ENCODE measurements at regions not wholly inside any gene's neighbourhood (a gene's known extent, or its start where the extent isn't known, plus 50 kb on each side); places are given as distances from the start of the nearest gene placed in this dataset.

DNA sequence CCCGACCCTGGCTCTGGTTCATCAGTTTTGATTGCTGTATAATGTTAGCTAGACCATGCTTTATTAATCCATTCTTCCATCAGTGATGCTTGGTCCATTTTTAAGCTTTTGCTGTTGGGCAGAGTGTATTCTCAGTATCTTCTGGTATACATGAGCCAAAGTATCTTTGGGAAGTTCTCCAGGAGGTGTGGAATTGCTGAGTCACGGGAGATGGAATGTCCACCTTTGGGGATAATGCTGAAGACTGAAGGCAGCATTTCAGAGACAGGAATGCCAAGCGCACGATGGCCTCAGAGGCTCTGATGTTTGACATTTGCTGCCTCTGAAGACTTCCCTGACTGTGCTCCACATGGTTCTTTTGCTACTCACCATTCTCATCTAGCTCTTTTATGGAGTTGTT is 266.3 kb upstream of the KAZN start:
- H3K9ac ChIP-seq (ENCODE audit: low read length in 2 of 2): no peak overlapping the region
- H3K27me3 ChIP-seq (ENCODE audit: control insufficient read depth in 1 of 2, insufficient read depth in 2 of 2, low read length in 2 of 2): no peaks in the 10 kb centered on the region
- no peak overlapping the region for H3K27ac ChIP-seq (ENCODE audit: low read length)
- H3K36me3 ChIP-seq (ENCODE audit: control insufficient read depth in 2 of 2, insufficient read depth in 2 of 2, low read length in 2 of 2): no peaks in the 10 kb centered on the region
- peaks cover 5% of the 10 kb centered on the region in 2 donors for H3K9me3 ChIP-seq (ENCODE audit: control insufficient read depth in 2 of 2, low read length in 2 of 2)
- H3K4me3 ChIP-seq (ENCODE audit: low read length in 2 of 2): no peak overlapping the region
- H3K4me1 ChIP-seq (ENCODE audit: control insufficient read depth, insufficient read depth, low read length): no peaks in the 10 kb centered on the region

DNA sequence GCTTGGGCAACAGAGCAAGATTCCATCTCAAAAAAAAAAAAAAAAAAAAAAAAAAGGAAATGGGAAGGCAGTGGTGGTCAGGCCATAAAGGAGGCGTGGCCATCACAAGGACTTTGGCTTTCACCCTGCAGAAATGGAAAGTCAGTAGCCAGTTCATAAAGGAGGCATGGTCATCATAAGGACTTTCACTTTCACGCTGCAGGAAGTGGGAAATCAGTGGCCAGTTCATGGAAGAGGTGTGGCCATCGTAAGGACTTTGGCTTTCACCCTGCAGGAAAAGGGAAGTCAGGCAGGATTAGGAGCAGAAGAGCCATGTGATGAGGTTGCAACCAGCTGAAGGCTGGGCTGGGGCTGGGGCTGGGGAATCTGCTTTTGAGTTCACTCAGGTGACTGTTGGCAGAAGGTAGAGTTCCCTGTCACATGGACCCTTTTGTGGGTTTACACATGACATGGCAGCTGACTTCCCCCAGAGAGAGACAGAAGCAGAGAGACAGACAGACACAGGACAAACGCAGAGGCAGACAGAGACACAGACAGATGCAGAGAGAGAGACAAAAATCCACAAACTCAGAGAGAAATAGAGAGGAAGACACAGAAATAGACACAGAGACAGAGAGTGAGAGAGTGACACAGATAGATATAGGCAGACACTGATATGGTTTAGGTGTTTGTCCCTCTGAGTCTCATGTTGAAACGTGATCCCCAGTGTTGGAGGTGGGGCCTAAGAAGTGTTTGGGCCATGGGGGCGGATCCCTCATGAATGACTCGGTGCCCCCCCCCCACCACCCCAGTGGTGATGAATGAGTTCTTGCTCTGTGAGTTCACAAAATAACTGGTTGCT is 263.9 kb upstream of the KAZN start:
- Histone ChIP-seq H3K27ac (ENCODE audit: low read length) (no peak overlapping the region), H3K36me3 (ENCODE audit: control insufficient read depth in 2 of 2, insufficient read depth in 2 of 2, low read length in 2 of 2) (no peaks in the 10 kb centered on the region), H3K4me3 (ENCODE audit: low read length in 2 of 2) (no peak overlapping the region), H3K9ac (ENCODE audit: low read length in 2 of 2) (no peak overlapping the region), H3K27me3 (ENCODE audit: control insufficient read depth in 1 of 2, insufficient read depth in 2 of 2, low read length in 2 of 2) (no peaks in the 10 kb centered on the region), H3K9me3 (ENCODE audit: control insufficient read depth in 2 of 2, low read length in 2 of 2) (peaks cover 5% of the 10 kb centered on the region in 2 donors), H3K4me1 (ENCODE audit: control insufficient read depth, insufficient read depth, low read length) (no peaks in the 10 kb centered on the region)

DNA sequence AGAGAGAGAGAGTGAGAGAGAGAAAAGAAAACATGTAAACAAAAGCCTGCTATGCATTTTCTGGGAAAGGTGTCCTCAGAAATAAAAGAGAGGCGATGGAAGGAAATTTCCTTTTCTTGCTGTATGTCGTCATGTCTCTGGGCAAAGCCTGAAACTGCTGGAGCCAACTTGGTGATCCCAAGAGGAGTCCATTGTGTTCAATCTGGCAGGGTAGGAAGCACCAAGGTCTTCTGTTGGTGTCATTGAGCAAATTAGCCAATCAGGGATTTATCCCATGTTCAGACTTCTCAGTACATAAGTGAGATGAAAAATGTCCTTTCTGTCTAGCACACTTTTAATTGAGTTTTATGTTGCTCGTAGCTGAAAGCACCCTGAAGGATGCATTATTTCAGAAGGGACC is 260.0 kb upstream of the KAZN start:
- H3K4me3 ChIP-seq (ENCODE audit: low read length in 2 of 2): no peak overlapping the region
- no peak overlapping the region for H3K27ac ChIP-seq (ENCODE audit: low read length)
- no peaks in the 10 kb centered on the region for H3K4me1 ChIP-seq (ENCODE audit: control insufficient read depth, insufficient read depth, low read length)
- no peaks in the 10 kb centered on the region for H3K36me3 ChIP-seq (ENCODE audit: control insufficient read depth in 2 of 2, insufficient read depth in 2 of 2, low read length in 2 of 2)
- no peaks in the 10 kb centered on the region for H3K9me3 ChIP-seq (ENCODE audit: control insufficient read depth in 2 of 2, low read length in 2 of 2)
- H3K9ac ChIP-seq (ENCODE audit: low read length in 2 of 2): no peak overlapping the region
- H3K27me3 ChIP-seq (ENCODE audit: control insufficient read depth in 1 of 2, insufficient read depth in 2 of 2, low read length in 2 of 2): no peaks in the 10 kb centered on the region

DNA sequence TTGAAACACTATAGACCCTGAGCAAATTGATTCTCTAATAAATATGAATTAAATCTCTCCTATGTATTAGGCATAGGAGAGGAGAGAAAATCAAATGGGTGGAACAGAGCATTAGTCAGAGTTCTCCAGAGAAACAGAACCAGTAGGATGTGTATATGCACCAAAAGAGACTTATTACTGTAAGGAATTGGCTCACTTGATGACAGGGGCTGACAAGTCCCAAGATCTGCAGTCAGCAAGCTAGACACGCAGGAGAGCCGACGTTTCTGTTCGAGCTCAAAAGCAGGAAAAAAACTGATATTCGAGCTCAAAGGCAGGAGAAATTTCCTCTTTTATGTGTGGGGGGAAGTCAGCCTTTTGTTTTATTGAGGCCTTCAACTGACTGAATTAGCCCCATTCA is 259.2 kb upstream of the KAZN start:
- Histone ChIP-seq H3K4me3 (ENCODE audit: low read length in 2 of 2) (no peak overlapping the region), H3K9ac (ENCODE audit: low read length in 2 of 2) (no peak overlapping the region), H3K27me3 (ENCODE audit: control insufficient read depth in 1 of 2, insufficient read depth in 2 of 2, low read length in 2 of 2) (no peaks in the 10 kb centered on the region), H3K27ac (ENCODE audit: low read length) (no peak overlapping the region), H3K9me3 (ENCODE audit: control insufficient read depth in 2 of 2, low read length in 2 of 2) (no peaks in the 10 kb centered on the region), H3K36me3 (ENCODE audit: control insufficient read depth in 2 of 2, insufficient read depth in 2 of 2, low read length in 2 of 2) (no peaks in the 10 kb centered on the region), H3K4me1 (ENCODE audit: control insufficient read depth, insufficient read depth, low read length) (no peaks in the 10 kb centered on the region)

DNA sequence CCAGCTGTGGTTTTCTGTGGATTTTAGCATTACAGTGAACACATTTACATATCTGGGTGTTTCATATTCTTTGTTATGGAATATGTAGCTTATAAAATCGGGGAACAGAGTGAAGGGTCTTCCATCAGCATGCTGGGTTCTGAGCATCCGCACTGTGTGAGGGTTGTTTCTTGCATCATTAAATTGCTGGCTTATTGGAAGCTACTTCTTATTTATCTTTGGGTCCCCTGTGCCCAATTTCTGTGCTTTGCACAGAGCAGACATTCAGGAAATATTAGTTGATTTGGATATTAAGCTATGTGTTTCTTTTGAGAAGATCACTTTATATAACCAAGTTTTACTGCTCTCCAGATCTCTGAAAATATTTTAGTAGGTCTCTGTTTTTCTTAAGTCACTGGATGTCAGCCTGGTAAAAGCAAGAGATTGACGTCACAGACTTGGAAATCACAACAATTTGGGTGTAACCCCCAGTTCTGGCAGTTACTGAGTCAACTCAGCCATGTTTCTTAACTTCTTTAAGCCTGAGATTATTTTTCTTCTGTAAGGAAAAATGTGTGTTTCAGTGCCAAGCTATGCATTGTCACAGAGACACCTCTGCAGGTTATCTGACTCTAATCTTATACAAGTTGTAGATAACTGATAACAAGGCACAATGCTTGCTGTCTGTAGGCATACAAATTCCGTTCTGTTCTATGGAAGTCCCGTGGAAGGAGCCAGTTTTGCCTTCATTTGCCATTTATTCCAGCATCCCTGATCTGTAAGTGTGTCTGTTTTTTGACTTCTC is 258.3 kb upstream of the KAZN start:
- Histone ChIP-seq H3K36me3 (ENCODE audit: control insufficient read depth in 2 of 2, insufficient read depth in 2 of 2, low read length in 2 of 2) (no peaks in the 10 kb centered on the region), H3K4me1 (ENCODE audit: control insufficient read depth, insufficient read depth, low read length) (no peaks in the 10 kb centered on the region), H3K27me3 (ENCODE audit: control insufficient read depth in 1 of 2, insufficient read depth in 2 of 2, low read length in 2 of 2) (no peaks in the 10 kb centered on the region), H3K9me3 (ENCODE audit: control insufficient read depth in 2 of 2, low read length in 2 of 2) (no peaks in the 10 kb centered on the region), H3K4me3 (ENCODE audit: low read length in 2 of 2) (no peak overlapping the region), H3K9ac (ENCODE audit: low read length in 2 of 2) (no peak overlapping the region), H3K27ac (ENCODE audit: low read length) (no peak overlapping the region)

DNA sequence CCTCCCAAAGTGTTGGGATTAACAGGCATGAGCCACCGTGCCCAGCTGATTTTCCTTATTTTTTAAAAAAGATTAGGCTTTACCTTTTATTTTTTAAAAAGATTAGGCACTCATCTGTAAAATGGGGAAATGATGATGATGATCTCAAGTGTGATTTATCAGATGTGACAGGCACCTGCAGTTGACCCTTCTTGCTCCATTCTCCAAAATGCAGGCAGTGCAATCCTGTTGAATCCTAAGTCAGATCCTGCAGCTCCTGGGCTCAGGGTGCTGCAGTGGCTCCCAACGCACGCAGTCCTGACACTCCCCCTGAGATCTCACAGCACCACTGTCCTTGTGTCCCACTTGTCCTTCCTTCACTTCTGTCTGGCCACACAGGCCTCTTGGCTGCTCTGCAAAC is 257.3 kb upstream of the KAZN start:
- Histone ChIP-seq H3K27ac (ENCODE audit: low read length) (no peak overlapping the region), H3K4me3 (ENCODE audit: low read length in 2 of 2) (no peak overlapping the region), H3K27me3 (ENCODE audit: control insufficient read depth in 1 of 2, insufficient read depth in 2 of 2, low read length in 2 of 2) (no peaks in the 10 kb centered on the region), H3K9ac (ENCODE audit: low read length in 2 of 2) (no peak overlapping the region), H3K36me3 (ENCODE audit: control insufficient read depth in 2 of 2, insufficient read depth in 2 of 2, low read length in 2 of 2) (no peaks in the 10 kb centered on the region), H3K4me1 (ENCODE audit: control insufficient read depth, insufficient read depth, low read length) (no peaks in the 10 kb centered on the region), H3K9me3 (ENCODE audit: control insufficient read depth in 2 of 2, low read length in 2 of 2) (no peaks in the 10 kb centered on the region)

DNA sequence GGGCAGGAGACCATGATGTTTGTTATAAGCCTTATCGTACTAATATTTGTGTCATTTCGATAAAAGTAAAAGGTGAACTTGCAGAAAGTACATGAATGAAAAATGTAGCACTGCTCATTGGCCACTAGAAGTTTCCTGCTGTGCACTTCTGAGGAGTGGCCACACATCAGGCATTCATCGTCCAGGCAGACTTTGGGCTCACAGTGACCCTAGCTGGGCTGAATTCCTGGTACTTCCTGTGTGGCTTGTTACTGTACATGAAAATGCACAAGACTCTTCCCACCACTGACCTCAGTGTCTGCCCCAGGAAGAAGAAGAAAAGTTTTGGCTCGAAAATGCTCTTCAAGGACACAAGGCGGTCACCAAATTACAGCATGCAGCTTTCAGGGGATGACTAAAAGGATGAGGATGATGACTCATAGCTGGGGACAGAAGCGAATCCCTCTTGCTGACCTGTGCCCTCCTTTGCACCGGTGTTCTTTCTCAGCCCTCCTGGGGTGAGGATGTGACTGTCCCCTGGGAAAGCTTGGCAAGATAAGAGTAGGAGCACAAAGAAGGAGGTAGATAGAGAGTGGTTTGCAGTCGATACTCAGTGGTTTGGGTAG is 252.4 kb upstream of the KAZN start:
- Histone ChIP-seq H3K27me3 (ENCODE audit: control insufficient read depth in 1 of 2, insufficient read depth in 2 of 2, low read length in 2 of 2) (no peaks in the 10 kb centered on the region), H3K4me3 (ENCODE audit: low read length in 2 of 2) (no peak overlapping the region), H3K4me1 (ENCODE audit: control insufficient read depth, insufficient read depth, low read length) (no peaks in the 10 kb centered on the region), H3K27ac (ENCODE audit: low read length) (no peak overlapping the region), H3K9me3 (ENCODE audit: control insufficient read depth in 2 of 2, low read length in 2 of 2) (no peaks in the 10 kb centered on the region), H3K36me3 (ENCODE audit: control insufficient read depth in 2 of 2, insufficient read depth in 2 of 2, low read length in 2 of 2) (no peaks in the 10 kb centered on the region), H3K9ac (ENCODE audit: low read length in 2 of 2) (no peak overlapping the region)

DNA sequence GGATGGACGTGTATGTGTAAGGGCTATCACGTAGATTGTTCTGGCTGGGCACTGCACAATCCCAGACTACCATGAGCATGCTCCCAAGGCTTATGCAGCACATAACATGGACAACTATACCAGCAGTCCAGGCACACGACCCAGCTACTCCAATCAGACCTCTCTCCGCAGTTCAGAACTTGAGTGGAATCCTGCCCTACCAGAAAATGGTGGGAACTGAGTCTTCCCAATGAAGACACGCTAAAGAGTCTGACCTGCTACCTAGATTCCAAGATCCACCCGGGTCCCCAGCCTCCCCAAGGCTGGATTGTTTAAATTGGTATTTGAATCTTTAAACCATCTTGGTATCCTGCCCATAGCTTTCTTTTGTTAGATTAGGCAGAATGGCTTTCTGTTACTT is 251.3 kb upstream of the KAZN start:
- Histone ChIP-seq H3K4me3 (ENCODE audit: low read length in 2 of 2) (no peak overlapping the region), H3K27me3 (ENCODE audit: control insufficient read depth in 1 of 2, insufficient read depth in 2 of 2, low read length in 2 of 2) (no peaks in the 10 kb centered on the region), H3K27ac (ENCODE audit: low read length) (no peak overlapping the region), H3K9me3 (ENCODE audit: control insufficient read depth in 2 of 2, low read length in 2 of 2) (no peaks in the 10 kb centered on the region), H3K36me3 (ENCODE audit: control insufficient read depth in 2 of 2, insufficient read depth in 2 of 2, low read length in 2 of 2) (no peaks in the 10 kb centered on the region), H3K9ac (ENCODE audit: low read length in 2 of 2) (no peak overlapping the region), H3K4me1 (ENCODE audit: control insufficient read depth, insufficient read depth, low read length) (no peaks in the 10 kb centered on the region)

DNA sequence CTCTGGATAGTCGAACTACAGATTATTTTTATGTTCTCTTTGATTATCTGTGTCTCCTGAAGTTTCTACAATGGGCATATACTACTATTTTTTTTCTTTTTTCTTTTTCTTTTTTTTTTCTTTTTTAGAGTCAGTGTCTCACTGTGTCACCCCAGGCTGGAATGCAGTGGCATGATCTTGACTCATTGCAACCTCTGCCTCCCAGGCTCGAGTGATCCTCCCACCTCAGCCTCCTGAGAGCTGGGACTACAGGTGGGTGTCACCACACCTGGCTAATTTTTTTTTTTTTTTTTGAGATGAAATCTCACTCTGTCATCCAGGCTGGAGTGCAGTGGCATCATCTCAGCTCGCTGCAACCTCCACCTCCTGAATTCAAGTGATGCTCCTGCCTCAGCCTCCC is 250.7 kb upstream of the KAZN start:
- Histone ChIP-seq H3K4me3 (ENCODE audit: low read length in 2 of 2) (no peak overlapping the region), H3K9me3 (ENCODE audit: control insufficient read depth in 2 of 2, low read length in 2 of 2) (no peaks in the 10 kb centered on the region), H3K27me3 (ENCODE audit: control insufficient read depth in 1 of 2, insufficient read depth in 2 of 2, low read length in 2 of 2) (no peaks in the 10 kb centered on the region), H3K9ac (ENCODE audit: low read length in 2 of 2) (no peak overlapping the region), H3K36me3 (ENCODE audit: control insufficient read depth in 2 of 2, insufficient read depth in 2 of 2, low read length in 2 of 2) (no peaks in the 10 kb centered on the region), H3K27ac (ENCODE audit: low read length) (no peak overlapping the region), H3K4me1 (ENCODE audit: control insufficient read depth, insufficient read depth, low read length) (no peaks in the 10 kb centered on the region)

DNA sequence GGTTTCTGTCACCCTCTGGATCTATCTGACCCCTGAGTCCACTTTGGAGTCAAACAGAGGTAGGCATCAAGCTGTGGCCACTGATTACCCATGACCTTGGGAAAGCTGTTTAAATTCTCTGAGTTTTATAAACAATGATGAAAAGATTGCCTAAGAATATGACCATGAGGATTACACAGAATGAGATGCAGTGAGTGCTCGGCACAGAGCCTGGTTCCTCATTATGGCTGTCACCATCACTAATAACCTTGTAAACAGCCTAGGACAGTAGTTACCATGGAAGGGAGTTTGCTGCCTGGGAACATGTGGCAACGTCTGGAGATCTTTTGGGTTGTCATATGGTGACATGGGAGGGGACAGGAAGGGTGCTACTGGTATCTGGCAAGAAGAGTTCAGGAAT is 248.3 kb upstream of the KAZN start:
- H3K9me3 ChIP-seq (ENCODE audit: control insufficient read depth in 2 of 2, low read length in 2 of 2): peaks cover 0 to 7% of the 10 kb centered on the region in 2 donors
- H3K27me3 ChIP-seq (ENCODE audit: control insufficient read depth in 1 of 2, insufficient read depth in 2 of 2, low read length in 2 of 2): no peaks in the 10 kb centered on the region
- H3K27ac ChIP-seq (ENCODE audit: low read length): no peak overlapping the region
- no peak overlapping the region for H3K9ac ChIP-seq (ENCODE audit: low read length in 2 of 2)
- no peaks in the 10 kb centered on the region for H3K36me3 ChIP-seq (ENCODE audit: control insufficient read depth in 2 of 2, insufficient read depth in 2 of 2, low read length in 2 of 2)
- no peak overlapping the region for H3K4me3 ChIP-seq (ENCODE audit: low read length in 2 of 2)
- no peaks in the 10 kb centered on the region for H3K4me1 ChIP-seq (ENCODE audit: control insufficient read depth, insufficient read depth, low read length)
